Neuronal stem cell (in vitro differentiated cells): ENCODE measurements at regions not wholly inside any gene's neighbourhood (a gene's known extent, or its start where the extent isn't known, plus 50 kb on each side); places are given as distances from the start of the nearest gene placed in this dataset.

Source experiments
- DNase-seq: peaks from one replicate; pipeline ENCODE4 v3.0.0-alpha.2; 2013; ENCODE audit warnings: low spot score
- H2AFZ ChIP-seq: one replicate; pipeline ENCODE4 v1.6.1; 2013; ENCODE audit warnings: mild to moderate bottlenecking, low read length, inconsistent platforms
- H2AK5ac ChIP-seq: 2 replicates; pipeline ENCODE4 v1.6.1; 2013; ENCODE audit warnings: low read depth, mild to moderate bottlenecking, inconsistent platforms, low read length, moderate library complexity, mixed read lengths
- H2BK120ac ChIP-seq: 2 replicates; pipeline ENCODE4 v1.6.1; 2013; ENCODE audit warnings: low read depth, mild to moderate bottlenecking, inconsistent platforms, low read length, moderate library complexity, mixed read lengths
- H2BK12ac ChIP-seq: one replicate; pipeline ENCODE4 v1.6.1; 2013; ENCODE audit warnings: low read length, inconsistent platforms
- H2BK15ac ChIP-seq: 2 replicates; pipeline ENCODE4 v1.6.1; 2013; ENCODE audit warnings: mild to moderate bottlenecking, low read length, inconsistent platforms, mixed read lengths
- H2BK5ac ChIP-seq: one replicate; pipeline ENCODE4 v1.6.1; 2013; ENCODE audit warnings: inconsistent platforms, mild to moderate bottlenecking, low read length, moderate library complexity
- H3K14ac ChIP-seq: one replicate; pipeline ENCODE4 v1.6.1; 2013; ENCODE audit warnings: low read length, inconsistent platforms
- H3K18ac ChIP-seq: 2 replicates; pipeline ENCODE4 v1.6.1; 2013; ENCODE audit warnings: low read length, inconsistent platforms
- H3K23ac ChIP-seq: 2 replicates; pipeline ENCODE4 v1.6.1; 2013; ENCODE audit warnings: low read depth, mild to moderate bottlenecking, mixed read lengths, low read length, inconsistent platforms; ENCODE audit not compliant: poor library complexity
- H3K27ac ChIP-seq: replicated peaks from 3 replicates; pipeline ENCODE4 v1.5.1; 2013; ENCODE audit warnings: low read length, inconsistent platforms
- H3K27me3 ChIP-seq, 3 experiments: 2 replicates each; pipeline ENCODE4 v1.6.1; 2013; ENCODE audit warnings: low read length in 3 of 3, mild to moderate bottlenecking in 2 of 3, inconsistent platforms in 1 of 3, low read depth in 1 of 3, mixed read lengths in 1 of 3, moderate library complexity in 1 of 3; ENCODE audit not compliant: control insufficient read depth in 3 of 3, insufficient read depth in 3 of 3
- H3K36me3 ChIP-seq, 2 donors: replicated peaks in 1 of 2; 2 replicates each; pipeline ENCODE4 v1.6.1; 2013; ENCODE audit warnings: low read length in 2 of 2; ENCODE audit not compliant: control insufficient read depth in 2 of 2, insufficient read depth in 2 of 2
- H3K4ac ChIP-seq: 2 replicates; pipeline ENCODE4 v1.6.1; 2013; ENCODE audit warnings: inconsistent platforms, mild to moderate bottlenecking, low read length, moderate library complexity
- H3K4me1 ChIP-seq, 2 donors: 1 replicate in 1 of 2; 2 replicates in 1 of 2; pipeline ENCODE4 v1.6.1; 2013; ENCODE audit warnings: low read length in 2 of 2, low read depth in 1 of 2; ENCODE audit not compliant: control insufficient read depth in 2 of 2, insufficient read depth in 1 of 2
- H3K4me2 ChIP-seq: one replicate; pipeline ENCODE4 v1.6.1; 2013; ENCODE audit warnings: mild to moderate bottlenecking, low read length, inconsistent platforms; ENCODE audit not compliant: insufficient read depth, poor library complexity, severe bottlenecking
- H3K4me3 ChIP-seq, 2 donors: 2 replicates each; pipeline ENCODE4 v1.5.1; 2013; ENCODE audit warnings: low read length in 2 of 2, mild to moderate bottlenecking in 2 of 2, inconsistent platforms in 1 of 2, moderate library complexity in 1 of 2
- H3K79me1 ChIP-seq: one replicate; pipeline ENCODE4 v1.6.1; 2013; ENCODE audit warnings: low read depth, mild to moderate bottlenecking, inconsistent platforms, low read length, moderate library complexity
- H3K9ac ChIP-seq: one replicate; pipeline ENCODE4 v1.6.1; 2013; ENCODE audit warnings: mild to moderate bottlenecking, low read depth, low read length, inconsistent platforms; ENCODE audit not compliant: poor library complexity
- H3K9me3 ChIP-seq, 2 donors: replicated peaks in 1 of 2; 2 replicates each; pipeline versions ENCODE3 to v1.6.1; 2013; ENCODE audit warnings: low read length in 2 of 2, mild to moderate bottlenecking in 2 of 2, inconsistent platforms in 1 of 2, low read depth in 1 of 2, mixed read lengths in 1 of 2, moderate library complexity in 1 of 2; ENCODE audit not compliant: control insufficient read depth in 2 of 2, insufficient read depth in 1 of 2
- H4K8ac ChIP-seq: one replicate; pipeline ENCODE4 v1.6.1; 2013; ENCODE audit warnings: low read depth, mild to moderate bottlenecking, inconsistent platforms, low read length, moderate library complexity
- H4K91ac ChIP-seq: one replicate; pipeline ENCODE4 v1.6.1; 2013; ENCODE audit warnings: low read length, low read depth, mild to moderate bottlenecking, inconsistent platforms; ENCODE audit not compliant: poor library complexity
- WGBS, 2 donors: extraction: QIAGEN DNeasy Blood & Tissue Kit; methylation state at CpG; one replicate each; pipeline ENCODE4 v1.1.7; 2013; ENCODE audit warnings: missing lambda C conversion rate in 2 of 2, mixed read lengths in 1 of 2; ENCODE audit not compliant: insufficient read length in 2 of 2, insufficient replicate concordance in 1 of 2; ENCODE audit errors: extremely low coverage in 2 of 2; 5-methylcytosine and 5-hydroxymethylcytosine counted together

DNA sequence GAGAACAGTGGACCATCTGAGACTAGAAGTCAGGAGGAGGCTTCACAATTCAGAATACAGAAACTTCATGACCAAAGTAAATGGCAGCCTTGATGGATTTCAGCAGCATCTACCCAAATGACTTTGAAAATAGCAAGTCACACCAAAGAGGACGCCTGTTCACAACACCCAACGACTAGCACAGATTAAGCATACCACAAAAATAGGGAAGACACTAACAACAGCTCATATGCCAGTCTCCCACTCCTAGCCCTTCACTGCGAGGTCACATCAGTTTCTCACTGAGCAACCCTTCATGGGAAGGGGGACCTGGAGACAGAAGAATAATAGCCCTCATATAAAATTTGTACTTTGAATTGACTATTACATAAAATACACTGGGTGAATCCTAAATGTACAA is 228.4 kb upstream of the SLC39A10 start:
- DNase-seq: no peak
- Histone ChIP-seq H3K9ac (no peak overlapping the region), H2BK15ac (no peak overlapping the region), H3K36me3 (no peaks in the 10 kb centered on the region), H2BK120ac (no peak overlapping the region), H3K9me3 (no peaks in the 10 kb centered on the region), H4K8ac (no peak overlapping the region), H2BK12ac (no peak overlapping the region), H3K4me3 (no peak overlapping the region), H2BK5ac (no peak overlapping the region), H3K4me1 (no peaks in the 10 kb centered on the region), H3K4ac (no peak overlapping the region), H3K14ac (no peak overlapping the region), H3K23ac (no peak overlapping the region), H3K18ac (no peak overlapping the region), H3K79me1 (no peaks in the 10 kb centered on the region), H3K27me3 (no peaks in the 10 kb centered on the region), H2AK5ac (no peak overlapping the region), H2AFZ (no peak overlapping the region), H4K91ac (no peak overlapping the region), H3K27ac (no peak overlapping the region), H3K4me2 (no peak overlapping the region)
- no CpG with 5 or more reads among the region's 3 CpGs for WGBS, 2 donors

DNA sequence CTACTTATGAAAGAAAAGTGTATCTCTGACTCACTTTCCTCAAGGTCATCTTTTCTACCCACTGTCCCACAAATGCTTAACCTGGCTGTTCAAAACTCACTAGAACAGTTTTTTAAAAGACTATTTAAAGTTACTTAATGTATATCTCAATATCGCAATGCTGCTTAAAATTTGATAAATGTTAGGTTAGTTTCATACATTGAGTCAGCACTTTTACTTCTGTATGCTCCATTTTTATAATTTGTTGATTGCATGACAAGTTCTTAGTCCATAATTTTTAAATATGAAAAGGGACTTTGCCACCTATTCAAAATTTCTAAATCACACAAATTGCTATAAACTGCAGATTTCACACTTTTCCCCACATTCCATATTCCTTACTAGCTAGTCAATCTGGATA is 231.7 kb upstream of the SLC39A10 start:
- H2AFZ ChIP-seq: no peak overlapping the region
- no CpG with 5 or more reads among the region's 1 CpG for WGBS, 2 donors

DNA sequence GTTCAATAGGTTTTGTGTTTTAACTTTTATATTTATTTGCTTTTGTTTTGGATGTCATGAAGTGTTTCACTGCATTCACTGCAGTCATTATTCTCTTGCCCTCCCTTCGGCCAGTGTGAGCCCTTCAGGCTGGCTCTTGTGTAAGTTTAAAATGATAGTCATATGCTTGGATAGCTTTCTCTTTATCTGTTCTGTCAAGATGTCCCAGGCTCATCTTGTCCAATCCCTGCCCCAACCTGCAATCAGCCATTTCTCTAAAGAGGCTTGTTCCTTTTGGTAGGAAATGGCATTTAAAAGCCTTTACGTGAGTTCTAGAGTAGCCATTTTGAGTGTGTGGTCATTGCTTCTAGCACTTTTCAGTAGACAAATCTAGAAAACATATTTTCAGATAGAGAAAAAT is 238.0 kb upstream of the SLC39A10 start:
- no CpG with 5 or more reads among the region's 2 CpGs for WGBS, 2 donors
- H2BK120ac ChIP-seq: no peak overlapping the region

More for the DNA sequence above, 231.7 kb upstream of the SLC39A10 start:
- no peak for DNase-seq
- no peak overlapping the region for H3K23ac ChIP-seq
- no peak overlapping the region for H2BK12ac ChIP-seq
- no peak overlapping the region for H4K91ac ChIP-seq
- H3K9ac ChIP-seq: no peak overlapping the region
- H3K27me3 ChIP-seq: no peaks in the 10 kb centered on the region
- H2BK15ac ChIP-seq: no peak overlapping the region
- no peak overlapping the region for H3K27ac ChIP-seq
- no peak overlapping the region for H3K18ac ChIP-seq
- no peak overlapping the region for H4K8ac ChIP-seq
- no peaks in the 10 kb centered on the region for H3K79me1 ChIP-seq
- no peak overlapping the region for H2AK5ac ChIP-seq
- no peak overlapping the region for H2BK5ac ChIP-seq
- no peak overlapping the region for H3K4me2 ChIP-seq
- H3K4me1 ChIP-seq: no peaks in the 10 kb centered on the region
- H2BK120ac ChIP-seq: no peak overlapping the region
- H3K4me3 ChIP-seq: no peak overlapping the region
- no peaks in the 10 kb centered on the region for H3K9me3 ChIP-seq
- H3K36me3 ChIP-seq: no peaks in the 10 kb centered on the region
- H3K4ac ChIP-seq: no peak overlapping the region
- H3K14ac ChIP-seq: no peak overlapping the region

DNA sequence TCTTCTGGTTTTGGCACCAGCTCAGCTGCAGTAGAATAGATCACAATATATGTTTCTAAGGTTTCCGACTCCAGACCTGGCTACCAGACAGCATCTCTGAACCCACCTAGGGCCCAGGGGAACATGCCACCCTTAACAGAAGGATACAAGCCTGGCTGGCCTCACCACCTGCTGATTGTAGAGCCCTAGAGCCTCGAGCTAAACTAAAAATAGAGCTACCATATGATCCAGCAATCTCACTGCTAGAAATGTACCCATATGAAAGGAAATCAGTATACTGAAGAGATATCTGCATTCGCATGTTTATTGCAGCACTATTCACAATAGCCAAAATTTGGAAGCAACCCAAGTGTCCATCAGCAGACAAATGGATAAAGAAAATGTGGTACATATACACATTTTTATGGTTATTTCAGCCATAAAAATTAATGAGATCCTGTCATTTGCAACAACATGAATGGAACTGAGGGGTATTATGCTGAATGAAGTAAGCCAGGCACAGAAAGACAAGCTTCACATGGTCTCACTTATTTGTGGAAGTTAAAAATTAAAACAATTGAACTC is 242.4 kb upstream of the SLC39A10 start:
- WGBS, 2 donors: no CpG with 5 or more reads among the region's 3 CpGs
- H2BK120ac ChIP-seq: no peak overlapping the region

More for the DNA sequence above, 238.0 kb upstream of the SLC39A10 start:
- H3K27me3 ChIP-seq: no peaks in the 10 kb centered on the region
- H3K4me2 ChIP-seq: no peak overlapping the region
- no peaks in the 10 kb centered on the region for H3K79me1 ChIP-seq
- no peak overlapping the region for H2BK12ac ChIP-seq
- H3K9me3 ChIP-seq: no peaks in the 10 kb centered on the region
- no peak overlapping the region for H3K9ac ChIP-seq
- no peak overlapping the region for H2BK15ac ChIP-seq
- no peak overlapping the region for H2AFZ ChIP-seq
- no peak overlapping the region for H2BK5ac ChIP-seq
- no peak overlapping the region for H3K4ac ChIP-seq
- no peak overlapping the region for H3K4me3 ChIP-seq
- no peak for DNase-seq
- H3K14ac ChIP-seq: no peak overlapping the region
- no peak overlapping the region for H4K91ac ChIP-seq
- no peak overlapping the region for H3K23ac ChIP-seq
- no peaks in the 10 kb centered on the region for H3K4me1 ChIP-seq
- no peak overlapping the region for H3K27ac ChIP-seq
- no peak overlapping the region for H3K18ac ChIP-seq
- H2AK5ac ChIP-seq: no peak overlapping the region
- no peaks in the 10 kb centered on the region for H3K36me3 ChIP-seq
- no peak overlapping the region for H4K8ac ChIP-seq

More for the DNA sequence above, 242.4 kb upstream of the SLC39A10 start:
- Histone ChIP-seq H4K8ac (no peak overlapping the region), H3K4ac (no peak overlapping the region), H3K9ac (no peak overlapping the region), H3K23ac (no peak overlapping the region), H3K27me3 (no peaks in the 10 kb centered on the region), H2AK5ac (no peak overlapping the region), H3K27ac (no peak overlapping the region), H3K14ac (no peak overlapping the region), H3K4me2 (no peak overlapping the region), H3K4me1 (peaks cover 0 to 2% of the 10 kb centered on the region in 2 donors), H3K79me1 (no peaks in the 10 kb centered on the region), H3K4me3 (no peak overlapping the region), H2BK5ac (no peak overlapping the region), H4K91ac (no peak overlapping the region), H2BK12ac (no peak overlapping the region), H3K9me3 (no peaks in the 10 kb centered on the region), H2AFZ (no peak overlapping the region), H2BK15ac (no peak overlapping the region), H3K36me3 (no peaks in the 10 kb centered on the region), H3K18ac (no peak overlapping the region)
- no peak for DNase-seq
